Heart left ventricle (tissue), 16 donors: ENCODE measurements at regions not wholly inside any gene's neighbourhood (a gene's known extent, or its start where the extent isn't known, plus 50 kb on each side); places are given as distances from the start of the nearest gene placed in this dataset.

Experiments
- ATAC-seq, 4 donors: fragments of 200-7000 bp; cut with Tn5 transposase; one replicate each; pipeline ENCODE4 v1.9.1; 2020 to 2022; ENCODE audit warnings: moderate library complexity in 4 of 4, mild to moderate bottlenecking in 3 of 4, moderate number of reproducible peaks in 1 of 4
- DNase-seq, 5 donors: peaks; one replicate each; pipeline ENCODE4 v3.0.0-alpha.2; 2020
- H3K27ac ChIP-seq, 12 donors: fragments of 200-600 bp; sonication (generic) in 4 of 12; one replicate each; pipeline versions ENCODE4 v1.5.0 to v1.8.0; 2016 to 2022; ENCODE audit warnings: mild to moderate bottlenecking in 2 of 12
- H3K27me3 ChIP-seq, 9 donors: fragments of 200-600 bp; sonication (generic) in 2 of 9; one replicate each; pipeline versions ENCODE4 v1.5.1 to v1.8.0; 2016 to 2022; ENCODE audit warnings: mild to moderate bottlenecking in 3 of 9
- H3K36me3 ChIP-seq, 9 donors: fragments of 200-600 bp; sonication (generic) in 2 of 9; one replicate each; pipeline versions ENCODE4 v1.5.0 to v1.8.0; 2018 to 2022; ENCODE audit warnings: mild to moderate bottlenecking in 2 of 9
- H3K4me1 ChIP-seq, 12 donors: fragments of 200-600 bp; sonication (generic) in 4 of 12; one replicate each; pipeline versions ENCODE4 v1.5.0 to v1.8.0; 2016 to 2022; ENCODE audit warnings: mild to moderate bottlenecking in 3 of 12
- H3K4me3 ChIP-seq, 12 donors: fragments of 200-600 bp; sonication (generic) in 4 of 12; one replicate each; pipeline versions ENCODE4 v1.5.0 to v1.8.0; 2017 to 2022; ENCODE audit warnings: mild to moderate bottlenecking in 9 of 12, moderate library complexity in 4 of 12
- H3K9me3 ChIP-seq, 12 donors: fragments of 200-600 bp; sonication (generic) in 4 of 12; one replicate each; pipeline versions ENCODE4 v1.5.0 to v1.8.0; 2016 to 2022; ENCODE audit warnings: mild to moderate bottlenecking in 1 of 12
- POLR2A ChIP-seq, 2 donors: fragments of 450-650 bp; IDR thresholded peaks; one replicate each; pipeline ENCODE4 v1.6.1; 2017; ENCODE audit warnings: antibody characterized with exemption in 2 of 2, mild to moderate bottlenecking in 2 of 2, moderate library complexity in 2 of 2
- WGBS, 4 donors: extraction: QIAGEN DNeasy Blood & Tissue Kit in 2 of 4; methylation state at CpG; one replicate each; pipeline versions ENCODE4 v1.1.5 to v1.1.7; 2013 to 2018; 5-methylcytosine and 5-hydroxymethylcytosine counted together
- intact Hi-C, 10 donors: fragments of 100-400 bp; cut with DNase I; formaldehyde crosslinking; loops; one replicate each; pipeline versions ENCODE4 v1.11.1 to v1.14.2; 2022
- TF ChIP-seq, protein P1 (sequence below), 12 donors: fragments of 200-600 bp; sonication (generic) in 4 of 12; IDR thresholded peaks; one replicate each; pipeline versions ENCODE4 v1.5.0 to v1.8.0; 2018 to 2022; ENCODE audit warnings: antibody characterized with exemption in 12 of 12, mild to moderate bottlenecking in 5 of 12
- donor health status: ischemic (EF 13 %, LVEDD 7.1; RV severe dilation, severe dysfunction).
- donor health status: healthy with polysubstance abuse.
- donor health status: DM: no; HTN: yes; CAD: no.
- donor health status: DM: no; HTN: no; CAD: no.
- donor health status: ischemic (EF 25% LVEDD 6.9; RV normal size, moderate dysfunction).
- donor health status: ischemic (EF 25% LVEDD 5.7; RV mildly dilated, moderate dysfunction).
- donor health status: healthy.
- donor health status: DM: yes; HTN: yes; CAD: no.
- donor health status: ischemic (EF 35%, LVEDD 5.7; RV mildly dilated, moderate dysfunction).
- donor health status: nonischemic (EF 11% LVEDD 7.7; RV severe dilation, severe dysfunction).
- donor health status: DM: yes; HTN: yes; CAD: no.
- donor health status: PGD.
- donor health status: ischemic (EF 29% LVEDD 5.4; RV normal size, mild dysfunction).
- donor health status: nonischemic (EF 23%, LVEDD 6.1; RV moderate dilation, normal function).

DNA sequence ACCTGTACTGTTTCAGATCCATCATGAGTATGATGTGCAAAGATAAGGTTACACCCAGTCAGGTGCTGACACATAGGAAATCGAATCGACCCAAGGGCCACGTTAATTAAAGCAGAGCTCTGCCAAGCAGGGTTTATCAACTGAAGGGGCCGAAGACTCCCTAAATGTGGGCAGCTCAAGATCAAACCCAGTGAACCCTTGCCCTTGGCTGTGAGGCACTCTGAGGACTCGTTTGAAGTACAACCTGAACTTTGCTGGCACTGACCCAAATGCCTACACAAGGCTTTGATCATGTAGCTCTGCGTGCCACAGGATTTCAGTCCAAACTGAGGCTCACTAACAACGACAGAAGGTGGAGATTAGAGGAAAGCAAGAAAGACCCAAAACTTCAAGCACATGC is 352.1 kb downstream of the MTX2 start:
- Histone ChIP-seq H3K9me3 (no peaks in the 10 kb centered on the region), H3K27ac (no peak overlapping the region), H3K4me3 (no peak overlapping the region), H3K36me3 (no peaks in the 10 kb centered on the region), H3K4me1 (no peaks in the 10 kb centered on the region), H3K27me3 (peaks cover 0 to 9% (median 0%) of the 10 kb centered on the region in 9 donors)
- intact Hi-C loops = no loop called here
- no peak for TF ChIP-seq POLR2A (IDR thresholded peaks at IDR 0.05)
- TF ChIP-seq, protein P1, sequence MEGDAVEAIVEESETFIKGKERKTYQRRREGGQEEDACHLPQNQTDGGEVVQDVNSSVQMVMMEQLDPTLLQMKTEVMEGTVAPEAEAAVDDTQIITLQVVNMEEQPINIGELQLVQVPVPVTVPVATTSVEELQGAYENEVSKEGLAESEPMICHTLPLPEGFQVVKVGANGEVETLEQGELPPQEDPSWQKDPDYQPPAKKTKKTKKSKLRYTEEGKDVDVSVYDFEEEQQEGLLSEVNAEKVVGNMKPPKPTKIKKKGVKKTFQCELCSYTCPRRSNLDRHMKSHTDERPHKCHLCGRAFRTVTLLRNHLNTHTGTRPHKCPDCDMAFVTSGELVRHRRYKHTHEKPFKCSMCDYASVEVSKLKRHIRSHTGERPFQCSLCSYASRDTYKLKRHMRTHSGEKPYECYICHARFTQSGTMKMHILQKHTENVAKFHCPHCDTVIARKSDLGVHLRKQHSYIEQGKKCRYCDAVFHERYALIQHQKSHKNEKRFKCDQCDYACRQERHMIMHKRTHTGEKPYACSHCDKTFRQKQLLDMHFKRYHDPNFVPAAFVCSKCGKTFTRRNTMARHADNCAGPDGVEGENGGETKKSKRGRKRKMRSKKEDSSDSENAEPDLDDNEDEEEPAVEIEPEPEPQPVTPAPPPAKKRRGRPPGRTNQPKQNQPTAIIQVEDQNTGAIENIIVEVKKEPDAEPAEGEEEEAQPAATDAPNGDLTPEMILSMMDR (IDR thresholded peaks at IDR 0.05) = no peak
- ATAC-seq = no peak
- WGBS, 4 donors = 42 to 65% (median 51%) methylated on average over 7 of the region's 7 CpGs
- no peak for DNase-seq

DNA sequence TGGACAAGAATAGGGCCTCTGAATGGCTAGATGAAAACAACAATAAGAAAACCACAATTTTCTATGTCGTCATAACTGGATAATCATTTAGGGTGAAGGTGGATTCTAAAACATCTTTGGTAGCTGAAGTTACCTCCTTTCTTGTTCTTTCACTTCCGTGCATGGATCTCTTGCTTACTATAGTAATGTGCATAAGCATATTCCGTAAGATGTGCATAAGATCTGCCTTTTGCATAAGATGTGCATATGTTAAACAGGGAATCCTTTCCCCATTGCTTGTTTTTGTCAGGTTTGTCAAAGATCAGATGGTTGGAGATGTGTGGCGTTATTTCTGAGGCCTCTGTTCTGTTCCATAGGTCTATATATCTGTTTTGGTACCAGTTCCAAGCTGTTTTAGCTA is 353.6 kb downstream of the MTX2 start:
- 91 to 97% (median 92%) methylated on average over 4 of the region's 4 CpGs for WGBS, 4 donors
- ATAC-seq (no peak), DNase-seq (no peak)
- no peak overlapping the region for H3K27ac ChIP-seq
- H3K9me3 ChIP-seq = no peaks in the 10 kb centered on the region
- peaks cover 0 to 18% (median 3%) of the 10 kb centered on the region in 9 donors for H3K27me3 ChIP-seq
- no peaks in the 10 kb centered on the region for H3K4me1 ChIP-seq
- H3K36me3 ChIP-seq = no peaks in the 10 kb centered on the region
- H3K4me3 ChIP-seq = no peak overlapping the region
- TF ChIP-seq, protein P1 (IDR thresholded peaks at IDR 0.05) = no peak
- TF ChIP-seq POLR2A (IDR thresholded peaks at IDR 0.05) = no peak
- intact Hi-C loops = no loop called here

DNA sequence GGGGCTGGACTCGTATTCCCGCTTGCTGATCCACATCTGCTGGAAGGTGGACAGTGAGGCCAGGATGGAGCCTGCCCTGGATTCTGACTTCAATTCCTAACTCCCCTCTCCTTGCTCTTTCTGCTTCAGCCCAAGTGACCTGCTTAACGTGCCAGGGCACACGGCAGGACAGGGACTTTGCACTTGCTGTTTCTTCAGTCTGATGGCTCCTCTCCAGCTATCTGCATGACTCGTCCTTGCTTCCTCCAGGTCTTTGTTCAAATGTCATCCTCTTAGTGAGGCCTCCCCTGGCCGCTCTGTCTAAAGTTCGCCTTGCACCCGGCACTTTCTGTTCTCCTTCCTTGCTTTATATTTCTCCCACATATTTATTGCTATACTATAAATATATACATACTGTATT is 357.6 kb downstream of the MTX2 start:
- no peak for DNase-seq
- intact Hi-C loops = no loop called here
- H3K27ac ChIP-seq = no peak overlapping the region
- no peak overlapping the region for H3K4me3 ChIP-seq
- H3K4me1 ChIP-seq = no peaks in the 10 kb centered on the region
- no peaks in the 10 kb centered on the region for H3K9me3 ChIP-seq
- peaks cover 0 to 41% (median 0%) of the 10 kb centered on the region in 9 donors for H3K27me3 ChIP-seq
- no peaks in the 10 kb centered on the region for H3K36me3 ChIP-seq
- ATAC-seq = no peak
- 79 to 84% (median 83%) methylated on average over 8 of the region's 8 CpGs for WGBS, 4 donors
- no peak for TF ChIP-seq POLR2A (IDR thresholded peaks at IDR 0.05)
- TF ChIP-seq, protein P1 (IDR thresholded peaks at IDR 0.05) = no peak

DNA sequence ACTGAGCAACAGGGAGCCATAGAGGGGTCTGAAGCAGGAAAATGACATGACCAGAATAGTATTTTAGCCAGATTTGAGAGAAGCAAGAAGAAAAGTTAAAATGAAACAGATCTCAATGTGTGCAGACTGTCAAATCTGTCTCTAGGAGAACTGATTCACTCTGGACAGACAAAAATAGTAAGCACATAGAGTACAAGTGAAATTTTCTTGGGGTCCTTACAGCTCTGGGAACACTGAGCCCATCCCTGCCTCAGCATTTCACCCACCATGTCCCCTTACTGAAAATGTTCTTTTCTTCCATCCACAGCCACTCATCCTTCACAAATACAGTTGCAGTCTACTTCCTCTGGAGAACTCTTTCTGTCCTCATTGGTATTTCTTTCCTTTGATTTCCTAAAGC is 359.2 kb downstream of the MTX2 start:
- DNase-seq (no peak), ATAC-seq (no peak)
- Histone ChIP-seq H3K27ac (no peak overlapping the region), H3K9me3 (no peaks in the 10 kb centered on the region), H3K4me1 (no peaks in the 10 kb centered on the region), H3K4me3 (no peak overlapping the region), H3K27me3 (peaks cover 0 to 37% (median 4%) of the 10 kb centered on the region in 9 donors), H3K36me3 (no peaks in the 10 kb centered on the region)
- intact Hi-C loops = no loop called here
- TF ChIP-seq, protein P1 (IDR thresholded peaks at IDR 0.05) = no peak
- no peak for TF ChIP-seq POLR2A (IDR thresholded peaks at IDR 0.05)
